ENCODE measurements at regions not wholly inside any gene's neighbourhood (a gene's known extent, or its start where the extent isn't known, plus 50 kb on each side); places are given as distances from the start of the nearest gene placed in this dataset.

DNA sequence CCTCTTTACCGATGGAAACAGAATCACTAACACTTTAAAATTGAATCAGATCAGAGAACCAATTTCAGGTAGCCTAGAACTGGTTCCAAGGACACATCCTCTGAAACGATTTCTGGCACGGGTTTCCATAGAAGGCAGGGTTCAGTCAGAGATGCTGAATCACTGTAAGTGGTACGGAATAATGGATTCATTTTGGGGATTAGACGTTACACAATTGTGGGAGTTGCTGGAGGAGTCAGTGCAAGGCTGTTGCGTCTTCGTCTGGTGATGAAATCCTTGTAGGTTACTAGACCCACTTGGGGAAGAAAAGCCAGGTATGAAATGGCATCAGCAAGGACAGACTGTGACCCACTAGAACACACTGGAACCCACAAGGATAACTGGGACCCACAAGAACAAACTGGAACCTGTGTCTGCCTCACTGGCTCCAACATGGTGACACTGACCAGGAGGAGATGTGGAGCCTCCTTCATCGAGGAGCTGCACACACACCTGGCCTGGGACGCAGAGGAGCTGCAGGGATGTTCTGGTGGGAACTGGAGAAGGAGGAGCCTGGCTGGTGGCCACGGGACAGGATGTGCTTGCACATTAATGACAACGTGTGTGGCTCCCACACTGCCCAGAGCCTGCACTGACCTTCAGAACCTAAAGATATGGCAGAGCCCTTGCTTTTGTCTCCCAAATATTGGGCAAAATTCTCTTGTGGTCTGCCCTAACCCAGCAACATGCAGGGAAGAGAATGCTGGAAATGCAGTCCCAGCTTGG is 105.1 kb downstream of the TRAPPC11 start:
- H2AK5ac ChIP-seq (ENCODE audit: low read depth, low read length), result no peak overlapping the region
- H4K5ac ChIP-seq (ENCODE audit: low read depth, low read length), result no peak overlapping the region
- intact Hi-C loops (cut with micrococcal nuclease) (no loop called here), in situ Hi-C loops (cut with MboI; ENCODE audit: low sequenced_read_pairs) (no loop called here), dilution Hi-C loops (cut with HindIII; ENCODE audit: low sequenced_read_pairs, unreplicated experiment) (no loop called here)
- H2BK5ac ChIP-seq (ENCODE audit: low read depth, low read length, poor library complexity, severe bottlenecking), result no peak overlapping the region
- DNase-seq (no peak), ATAC-seq (ENCODE audit: low read depth) (no peak)
- no peak overlapping the region for H3K56ac ChIP-seq (ENCODE audit: extremely low read depth, insufficient read depth, low read length)
- no peaks in the 10 kb centered on the region for H3K9me3 ChIP-seq (ENCODE audit: control insufficient read depth, insufficient read depth, low read length)
- POLR2A ChIA-PET (ENCODE audit: unreplicated experiment), result no interaction called here
- CTCF ChIA-PET, result no interaction called here
- TF ChIP-seq MAZ (IDR thresholded peaks at IDR 0.05; ENCODE audit: borderline replicate concordance, low read depth, low read length) (no peak), CEBPB (IDR thresholded peaks at IDR 0.05; ENCODE audit: low read depth, low read length) (no peak), NFE2L2 (IDR thresholded peaks at IDR 0.05; ENCODE audit: low read depth, low read length) (no peak), MXI1 (IDR thresholded peaks at IDR 0.05; ENCODE audit: borderline replicate concordance, low read depth, low read length) (no peak), RAD21 (IDR thresholded peaks at IDR 0.05; ENCODE audit: low read length) (no peak), RCOR1 (IDR thresholded peaks at IDR 0.05; ENCODE audit: insufficient replicate concordance, low read length) (no peak), BHLHE40 (IDR thresholded peaks at IDR 0.05; ENCODE audit: low read depth, low read length) (no peak), RFX5 (IDR thresholded peaks at IDR 0.05; ENCODE audit: low read depth, low read length) (no peak), SMC3 (IDR thresholded peaks at IDR 0.05; ENCODE audit: low read depth, low read length) (no peak)
- TF ChIP-seq, protein P1, sequence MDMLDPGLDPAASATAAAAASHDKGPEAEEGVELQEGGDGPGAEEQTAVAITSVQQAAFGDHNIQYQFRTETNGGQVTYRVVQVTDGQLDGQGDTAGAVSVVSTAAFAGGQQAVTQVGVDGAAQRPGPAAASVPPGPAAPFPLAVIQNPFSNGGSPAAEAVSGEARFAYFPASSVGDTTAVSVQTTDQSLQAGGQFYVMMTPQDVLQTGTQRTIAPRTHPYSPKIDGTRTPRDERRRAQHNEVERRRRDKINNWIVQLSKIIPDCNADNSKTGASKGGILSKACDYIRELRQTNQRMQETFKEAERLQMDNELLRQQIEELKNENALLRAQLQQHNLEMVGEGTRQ (IDR thresholded peaks at IDR 0.05; ENCODE audit: low read depth, low read length), result no peak
- TF ChIP-seq, protein P2, sequence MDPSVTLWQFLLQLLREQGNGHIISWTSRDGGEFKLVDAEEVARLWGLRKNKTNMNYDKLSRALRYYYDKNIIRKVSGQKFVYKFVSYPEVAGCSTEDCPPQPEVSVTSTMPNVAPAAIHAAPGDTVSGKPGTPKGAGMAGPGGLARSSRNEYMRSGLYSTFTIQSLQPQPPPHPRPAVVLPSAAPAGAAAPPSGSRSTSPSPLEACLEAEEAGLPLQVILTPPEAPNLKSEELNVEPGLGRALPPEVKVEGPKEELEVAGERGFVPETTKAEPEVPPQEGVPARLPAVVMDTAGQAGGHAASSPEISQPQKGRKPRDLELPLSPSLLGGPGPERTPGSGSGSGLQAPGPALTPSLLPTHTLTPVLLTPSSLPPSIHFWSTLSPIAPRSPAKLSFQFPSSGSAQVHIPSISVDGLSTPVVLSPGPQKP (IDR thresholded peaks at IDR 0.05; ENCODE audit: borderline replicate concordance, low read depth, low read length), result no peak
- no peak overlapping the region for H3K14ac ChIP-seq (replicated peaks; ENCODE audit: low read depth, low read length)
- H2BK15ac ChIP-seq (ENCODE audit: low read depth, low read length), result no peak overlapping the region
- H4K8ac ChIP-seq (ENCODE audit: low read depth in 2 of 2, low read length in 2 of 2), result no peak overlapping the region
- no peak overlapping the region for H3K18ac ChIP-seq (ENCODE audit: low read depth, low read length)
- no peak overlapping the region for H2BK20ac ChIP-seq (ENCODE audit: low read depth, low read length)
- BruUV-seq (replicated peaks), result no TSS peak
- WGBS, 2 experiments (ENCODE audit: extremely low coverage in 2 of 2, insufficient read length in 1 of 2), result 59% methylated on average over 5 of the region's 11 CpGs; no CpG with 5 or more reads in 1 of the 2 experiments
- H3K9ac ChIP-seq (ENCODE audit: low read depth, low read length), result no peak overlapping the region
- H3K4ac ChIP-seq (ENCODE audit: low read depth, low read length), result no peak overlapping the region
- no peak overlapping the region for H2AFZ ChIP-seq (replicated peaks; ENCODE audit: low read length, poor library complexity)
- peaks cover 3% of the 10 kb centered on the region; the same call in 1 of the 2 replicates for H3K27me3 ChIP-seq (ENCODE audit: control insufficient read depth, insufficient read depth, low read length)
- H3K23ac ChIP-seq (ENCODE audit: low read depth, low read length), result no peak overlapping the region
- no peak overlapping the region for H2BK120ac ChIP-seq (ENCODE audit: low read depth, low read length)
- H3K4me1 ChIP-seq (ENCODE audit: control insufficient read depth, insufficient read depth, low read length), result no peaks in the 10 kb centered on the region
- no peak overlapping the region for H3K4me3 ChIP-seq (ENCODE audit: insufficient read depth, low read depth, low read length)
- H3K27ac ChIP-seq (ENCODE audit: insufficient read depth, low read length), result no peak overlapping the region
- no peaks in the 10 kb centered on the region for H3K36me3 ChIP-seq (ENCODE audit: control insufficient read depth, insufficient read depth, low read length)
- no peaks in the 10 kb centered on the region for H4K20me1 ChIP-seq (ENCODE audit: insufficient read depth, low read length)
- no peak overlapping the region for H3K4me2 ChIP-seq (ENCODE audit: low read depth, low read length)
- H2AK9ac ChIP-seq (replicated peaks; ENCODE audit: low read depth, low read length, poor library complexity), result no peak overlapping the region
- no peak overlapping the region for H4K91ac ChIP-seq (ENCODE audit: insufficient read depth, low read depth, low read length)
- H3K9me1 ChIP-seq (ENCODE audit: insufficient read depth, low read length), result no peaks in the 10 kb centered on the region
- H3K79me1 ChIP-seq (ENCODE audit: low read depth in 1 of 2, low read length in 2 of 2), result no peaks in the 10 kb centered on the region
